T-cell (primary cell): ENCODE measurements at regions not wholly inside any gene's neighbourhood (a gene's known extent, or its start where the extent isn't known, plus 50 kb on each side); places are given as distances from the start of the nearest gene placed in this dataset.
"Not testable (repeated sequence)": the region's sequence is repeated elsewhere in the genome, so short reads cannot be mapped to it uniquely, and the experiment has no call there.

Experiments
- ATAC-seq, 4 experiments: fragments of 200-7000 bp in 3 of 4; fragments of 150-1000 bp in 1 of 4; cut with Tn5 transposase; replicated peaks in 1 of 4; 1 replicate in 3 of 4; 2 replicates in 1 of 4; pipeline ENCODE4 v1.10.0; 2021; ENCODE audit warnings: moderate library complexity in 3 of 4, mild to moderate bottlenecking in 2 of 4, moderate number of reproducible peaks in 1 of 4
- CTCF ChIA-PET, 2 donors: fragments of 300-600 bp; sonication (Branson Sonifier 250); formaldehyde crosslinking; loops; one replicate each; lab custom pipeline; 2022; ENCODE audit warnings: antibody characterized with exemption in 2 of 2; lab: Charles Lee
- POLR2A ChIA-PET, 2 donors: fragments of 300-600 bp; sonication (Branson Sonifier 250); formaldehyde crosslinking; loops; one replicate each; lab custom pipeline; 2022; ENCODE audit warnings: antibody characterized with exemption in 2 of 2; lab: Charles Lee
- DNase-seq, 35 experiments: peaks; one replicate each; pipeline versions ENCODE4 v3.0.0 to v3.0.0-alpha.2; 2013 to 2023
- H3K27ac ChIP-seq: one replicate; pipeline ENCODE4 v1.5.1; 2013; ENCODE audit warnings: low read length
- H3K27me3 ChIP-seq, 2 experiments: replicated peaks in 1 of 2; 1 replicate in 1 of 2; 2 replicates in 1 of 2; pipeline versions ENCODE4 v1.6.1 to v1.7.0; 2013; ENCODE audit warnings: low read length in 1 of 2, mixed read lengths in 1 of 2; ENCODE audit not compliant: control insufficient read depth in 2 of 2, insufficient read depth in 2 of 2; ENCODE audit errors: extremely low read depth in 1 of 2
- H3K36me3 ChIP-seq, 2 donors: 1 replicate in 1 of 2; 2 replicates in 1 of 2; pipeline versions ENCODE4 v1.6.1 to v1.7.0; 2013; ENCODE audit warnings: low read length in 1 of 2; ENCODE audit not compliant: control insufficient read depth in 2 of 2, insufficient read depth in 1 of 2; ENCODE audit errors: extremely low read depth in 1 of 2
- H3K4me1 ChIP-seq, 2 experiments: 1 replicate in 1 of 2; 2 replicates in 1 of 2; pipeline versions ENCODE4 v1.6.1 to v1.7.0; 2013; ENCODE audit warnings: low read length in 2 of 2, mixed read lengths in 1 of 2; ENCODE audit not compliant: insufficient read depth in 2 of 2, control insufficient read depth in 1 of 2; ENCODE audit errors: extremely low read depth in 1 of 2
- H3K4me3 ChIP-seq, 2 donors: 1 replicate in 1 of 2; 2 replicates in 1 of 2; pipeline versions ENCODE4 v1.5.1 to v1.7.0; 2013; ENCODE audit warnings: mild to moderate bottlenecking in 2 of 2, low read length in 1 of 2, moderate library complexity in 1 of 2; ENCODE audit not compliant: control insufficient read depth in 1 of 2; ENCODE audit errors: extremely low read depth in 1 of 2
- H3K9me3 ChIP-seq: 2 replicates; pipeline ENCODE4 v1.7.0; 2013
- H3K27ac Mint-ChIP-seq, 2 donors: one replicate each; pipeline ENCODE4 v1.8.0; 2020 to 2021; ENCODE audit warnings: mild to moderate bottlenecking in 2 of 2, mixed read lengths in 2 of 2
- H3K27me3 Mint-ChIP-seq, 2 donors: one replicate each; pipeline ENCODE4 v1.8.0; 2021 to 2022; ENCODE audit warnings: mixed read lengths in 2 of 2
- H3K36me3 Mint-ChIP-seq: one replicate; pipeline ENCODE4 v1.8.0; 2021; ENCODE audit warnings: mixed read lengths
- H3K4me1 Mint-ChIP-seq, 3 donors: one replicate each; pipeline ENCODE4 v1.8.0; 2020 to 2022; ENCODE audit warnings: mixed read lengths in 3 of 3, mild to moderate bottlenecking in 1 of 3
- H3K4me3 Mint-ChIP-seq, 3 donors: one replicate each; pipeline ENCODE4 v1.8.0; 2020 to 2022; ENCODE audit warnings: mild to moderate bottlenecking in 3 of 3, mixed read lengths in 3 of 3, moderate library complexity in 3 of 3
- H3K9me3 Mint-ChIP-seq, 3 donors: one replicate each; pipeline ENCODE4 v1.8.0; 2020 to 2022; ENCODE audit warnings: mixed read lengths in 3 of 3
- WGBS: methylation state at CpG from one replicate; pipeline ENCODE4 v1.1.5; 2013; ENCODE audit warnings: missing lambda C conversion rate; ENCODE audit not compliant: insufficient coverage; 5-methylcytosine and 5-hydroxymethylcytosine counted together

GRCh38 chr18:14987377-14987776 lies 239.4 kb downstream of the ANKRD30B start:
- H3K9me3 ChIP-seq, H3K27me3 ChIP-seq, H3K4me1 Mint-ChIP-seq, H3K36me3 Mint-ChIP-seq, H3K27me3 Mint-ChIP-seq, H3K27ac Mint-ChIP-seq, H3K4me3 Mint-ChIP-seq, DNase-seq, ATAC-seq, CTCF ChIA-PET, H3K9me3 Mint-ChIP-seq, H3K4me3 ChIP-seq, POLR2A ChIA-PET, H3K36me3 ChIP-seq, H3K4me1 ChIP-seq, H3K27ac ChIP-seq: not testable (repeated sequence)
- 77% methylated on average over 3 of the region's 3 CpGs for whole genome bisulfite sequencing

DNA sequence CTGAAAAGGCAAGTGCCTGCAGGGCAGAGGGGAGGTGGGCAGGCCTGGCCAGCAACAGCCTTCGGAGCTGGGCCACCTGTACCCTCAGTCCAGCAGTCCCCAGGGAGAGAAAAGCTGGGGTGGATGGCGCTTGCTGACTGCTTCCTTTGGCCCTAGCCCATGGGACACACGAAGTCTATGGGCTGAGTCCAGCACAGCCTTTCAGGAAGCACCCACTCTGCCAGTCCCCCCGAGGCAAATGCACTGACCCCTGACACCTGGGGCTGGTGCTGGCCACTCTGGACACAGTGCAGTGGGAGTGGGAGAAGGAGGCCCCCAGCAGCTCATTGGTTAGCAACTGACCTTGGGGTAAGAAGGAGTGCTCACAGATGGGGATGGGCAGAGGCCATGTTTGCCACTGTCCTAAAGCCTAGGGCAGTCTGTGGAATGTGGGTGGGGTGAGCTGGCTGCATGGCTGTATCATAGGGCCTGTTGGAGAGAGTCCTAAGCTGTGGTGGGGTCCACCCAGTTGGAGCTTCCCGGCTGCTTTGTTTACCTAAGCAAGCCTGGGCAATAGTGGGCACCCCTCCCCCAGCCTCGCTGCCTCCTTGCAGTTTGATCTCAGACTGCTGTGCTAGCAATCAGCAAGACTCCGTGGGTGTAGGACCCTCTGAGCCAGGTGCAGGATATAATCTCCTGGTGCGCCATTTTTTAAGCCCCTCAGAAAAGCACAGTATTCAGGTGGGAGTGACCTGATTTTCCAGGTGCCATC lies 240.2 kb downstream of the ANKRD30B start:
- not testable (repeated sequence) for DNase-seq

DNA sequence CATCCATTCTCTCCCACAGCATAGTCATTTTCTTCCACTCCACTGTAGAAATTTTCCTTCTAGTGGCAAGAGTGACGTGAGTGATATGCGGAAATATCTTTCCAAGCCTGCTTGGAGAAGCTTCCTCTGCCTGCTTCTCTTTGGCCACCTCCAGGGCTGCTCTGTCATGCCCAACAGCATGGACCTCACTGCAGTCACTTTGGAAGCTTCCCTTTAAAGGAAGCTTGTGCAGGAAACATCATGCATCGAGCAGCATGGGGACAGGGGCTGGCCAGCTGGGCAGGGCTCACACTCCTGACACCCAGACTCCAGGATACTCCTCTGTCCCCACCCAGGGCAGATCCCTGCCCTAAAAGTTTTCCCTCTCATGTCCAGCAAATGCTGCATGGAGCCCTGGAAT lies 241.6 kb downstream of the ANKRD30B start:
- DNase-seq, H3K4me3 ChIP-seq, H3K27me3 Mint-ChIP-seq, H3K4me1 Mint-ChIP-seq, H3K4me3 Mint-ChIP-seq, H3K27me3 ChIP-seq, H3K36me3 ChIP-seq, POLR2A ChIA-PET, H3K27ac ChIP-seq, CTCF ChIA-PET, H3K27ac Mint-ChIP-seq, H3K9me3 Mint-ChIP-seq, H3K36me3 Mint-ChIP-seq, H3K9me3 ChIP-seq, H3K4me1 ChIP-seq, ATAC-seq: not testable (repeated sequence)
- WGBS: 75% methylated on average over 2 of the region's 3 CpGs

More for the DNA sequence above, 240.2 kb downstream of the ANKRD30B start:
- H3K4me1 ChIP-seq, H3K4me3 Mint-ChIP-seq, H3K4me3 ChIP-seq, ATAC-seq, H3K9me3 Mint-ChIP-seq, H3K27ac Mint-ChIP-seq, H3K27ac ChIP-seq, CTCF ChIA-PET, POLR2A ChIA-PET, H3K9me3 ChIP-seq, H3K4me1 Mint-ChIP-seq, H3K36me3 Mint-ChIP-seq, H3K36me3 ChIP-seq, H3K27me3 Mint-ChIP-seq, H3K27me3 ChIP-seq: not testable (repeated sequence)
- 47% methylated on average over 2 of the region's 8 CpGs for WGBS

DNA sequence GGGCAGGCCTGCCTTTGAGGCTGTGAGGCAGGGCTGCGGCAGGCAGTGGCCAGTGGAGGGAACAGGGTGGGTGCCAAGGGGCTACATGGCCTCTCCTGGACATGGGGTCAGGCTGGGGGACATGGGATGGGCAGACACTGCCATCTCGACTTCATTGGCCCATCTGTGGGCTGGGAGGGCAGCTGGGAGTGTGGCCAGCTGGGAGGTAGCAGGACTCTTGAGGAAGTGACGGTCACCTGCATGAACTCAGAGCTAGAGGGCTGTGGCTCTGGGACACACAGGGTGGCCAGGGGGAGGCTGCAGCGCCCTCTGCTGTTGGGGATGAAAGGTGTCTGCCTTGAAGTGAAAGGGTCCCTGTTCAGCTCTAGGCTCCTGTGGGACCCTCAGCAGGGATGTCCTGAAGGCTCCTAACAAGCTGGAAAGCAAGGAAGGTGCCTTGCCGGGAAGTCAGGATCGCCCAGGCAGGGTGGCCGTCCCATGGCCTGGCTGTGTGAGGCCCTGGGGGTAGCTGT lies 244.0 kb downstream of the ANKRD30B start:
- ATAC-seq, H3K9me3 Mint-ChIP-seq: not testable (repeated sequence)

GRCh38 chr18:14992758-14993157 lies 244.8 kb downstream of the ANKRD30B start:
- H3K36me3 ChIP-seq, H3K27me3 ChIP-seq, H3K9me3 ChIP-seq, H3K36me3 Mint-ChIP-seq, CTCF ChIA-PET, ATAC-seq, H3K4me3 Mint-ChIP-seq, H3K9me3 Mint-ChIP-seq, POLR2A ChIA-PET, H3K27ac ChIP-seq, H3K4me1 Mint-ChIP-seq, H3K4me1 ChIP-seq, H3K27ac Mint-ChIP-seq, H3K27me3 Mint-ChIP-seq, DNase-seq, H3K4me3 ChIP-seq: not testable (repeated sequence)
- WGBS: 88% methylated on average over 2 of the region's 2 CpGs

More for the DNA sequence above, 244.0 kb downstream of the ANKRD30B start:
- H3K9me3 ChIP-seq, H3K4me3 Mint-ChIP-seq, H3K4me3 ChIP-seq, H3K4me1 Mint-ChIP-seq, H3K27me3 ChIP-seq, H3K27me3 Mint-ChIP-seq, DNase-seq, CTCF ChIA-PET, H3K36me3 ChIP-seq, POLR2A ChIA-PET, H3K27ac Mint-ChIP-seq, H3K27ac ChIP-seq, H3K4me1 ChIP-seq, H3K36me3 Mint-ChIP-seq: not testable (repeated sequence)
- 69% methylated on average over 7 of the region's 7 CpGs for WGBS

- ATAC-seq, H3K4me3 Mint-ChIP-seq, H3K9me3 ChIP-seq, H3K9me3 Mint-ChIP-seq, H3K27me3 Mint-ChIP-seq, H3K27ac ChIP-seq, CTCF ChIA-PET, DNase-seq, H3K4me3 ChIP-seq, H3K36me3 Mint-ChIP-seq, H3K27ac Mint-ChIP-seq, H3K4me1 Mint-ChIP-seq, H3K4me1 ChIP-seq, H3K27me3 ChIP-seq, H3K36me3 ChIP-seq, POLR2A ChIA-PET: not testable (repeated sequence)
- no CpG with 5 or more reads among the region's 3 CpGs for WGBS
Measured at GRCh38 chr18:14995023-14995422, 247.1 kb downstream of the ANKRD30B start.

DNA sequence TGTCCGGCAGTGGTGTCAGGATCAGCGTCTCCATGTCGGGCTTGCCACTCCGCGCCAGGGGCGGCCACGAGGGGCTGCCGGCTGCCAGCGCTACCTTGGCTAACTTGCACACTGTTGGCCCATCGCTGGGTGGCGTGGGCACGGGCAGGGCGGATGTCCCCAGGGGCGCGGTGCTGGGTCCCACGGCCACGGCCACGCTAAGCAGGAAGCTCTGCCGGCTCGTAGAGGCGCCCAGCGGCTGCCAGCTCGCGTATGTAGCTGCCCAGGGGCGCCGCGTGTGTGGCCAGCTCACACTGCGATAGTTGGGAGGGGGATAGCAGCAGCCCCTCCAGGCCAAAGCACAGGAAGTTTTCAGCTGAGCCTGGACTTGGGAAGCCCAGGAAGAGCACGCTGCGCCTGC lies 249.4 kb downstream of the ANKRD30B start:
- ATAC-seq (no peak), DNase-seq (no peak)
- no peaks in the 10 kb centered on the region for H3K9me3 Mint-ChIP-seq
- POLR2A ChIA-PET: no interaction called here
- Histone ChIP-seq H3K4me3 (no peak overlapping the region), H3K27ac (no peak overlapping the region), H3K9me3 (no peaks in the 10 kb centered on the region), H3K27me3 (no peaks in the 10 kb centered on the region), H3K4me1 (no peaks in the 10 kb centered on the region), H3K36me3 (no peaks in the 10 kb centered on the region)
- WGBS: 93% methylated on average over 30 of the region's 30 CpGs
- no peak overlapping the region for H3K4me3 Mint-ChIP-seq
- no peak overlapping the region for H3K27ac Mint-ChIP-seq
- CTCF ChIA-PET: no interaction called here
- H3K36me3 Mint-ChIP-seq: no peaks in the 10 kb centered on the region
- H3K4me1 Mint-ChIP-seq: peaks cover 0 to 1% (median 0%) of the 10 kb centered on the region in 3 donors
- no peaks in the 10 kb centered on the region for H3K27me3 Mint-ChIP-seq
